Liver (tissue), 3 donors: ENCODE measurements at regions not wholly inside any gene's neighbourhood (a gene's known extent, or its start where the extent isn't known, plus 50 kb on each side); places are given as distances from the start of the nearest gene placed in this dataset.

Experiments
- CTCF ChIP-seq: fragments of 150-350 bp; IDR thresholded peaks from 2 replicates; pipeline ENCODE4 v1.5.1; 2017; ENCODE audit warnings: improper control_type of control experiment, low read depth, low read length; ENCODE audit not compliant: missing input control
- EGR1 ChIP-seq, 2 donors: IDR thresholded peaks; 2 replicates each; pipeline ENCODE4 v1.6.1; 2016 to 2018; ENCODE audit warnings: antibody characterized with exemption in 2 of 2, low read depth in 2 of 2
- RAD21 ChIP-seq, 2 donors: IDR thresholded peaks; 2 replicates each; pipeline ENCODE4 v1.6.1; 2016; ENCODE audit warnings: antibody characterized with exemption in 2 of 2, mild to moderate bottlenecking in 2 of 2
- REST ChIP-seq: IDR thresholded peaks from 2 replicates; pipeline ENCODE4 v1.6.1; 2016; ENCODE audit warnings: antibody characterized with exemption, mild to moderate bottlenecking
- TAF1 ChIP-seq: conservative IDR thresholded peaks from 2 replicates; pipeline ENCODE4 v1.6.1; 2016; ENCODE audit warnings: antibody characterized with exemption, mild to moderate bottlenecking
- donor health status: healthy.
- donor health status: healthy.

- TF ChIP-seq CTCF (no peak), REST (no peak), TAF1 (no peak), RAD21 (IDR thresholded peaks at IDR 0.05) (no peak), EGR1 (IDR thresholded peaks at IDR 0.05; ENCODE audit: low read depth in 2 of 2) (no peak)
These were observed 149.8 kb upstream of the MAF start for GRCh38 chr16:79750311-79750710.
